Testis (tissue), 2 donors: ENCODE measurements at regions not wholly inside any gene's neighbourhood (a gene's known extent, or its start where the extent isn't known, plus 50 kb on each side); places are given as distances from the start of the nearest gene placed in this dataset.

Experiments
- CTCF ChIP-seq, 3 experiments: fragments of 450-650 bp in 2 of 3; fragments of 200-600 bp in 1 of 3; sonication (generic) in 1 of 3; IDR thresholded peaks; one replicate each; pipeline ENCODE4 v1.5.1; 2016 to 2019; ENCODE audit warnings: antibody characterized with exemption in 3 of 3, mild to moderate bottlenecking in 2 of 3, moderate library complexity in 1 of 3
- POLR2A ChIP-seq: fragments of 450-650 bp; IDR thresholded peaks from one replicate; pipeline ENCODE4 v1.6.1; 2017; ENCODE audit warnings: antibody characterized with exemption, mild to moderate bottlenecking, moderate library complexity

GRCh38 chr3:110793611-110794010 lies 278.0 kb upstream of the NECTIN3 start:
- TF ChIP-seq POLR2A (no peak), CTCF (IDR thresholded peaks at IDR 0.05) (no peak)
